ENCODE measurements at regions not wholly inside any gene's neighbourhood (a gene's known extent, or its start where the extent isn't known, plus 50 kb on each side); places are given as distances from the start of the nearest gene placed in this dataset.
"Not testable (repeated sequence)": the region's sequence is repeated elsewhere in the genome, so short reads cannot be mapped to it uniquely, and the experiment has no call there.

DNA sequence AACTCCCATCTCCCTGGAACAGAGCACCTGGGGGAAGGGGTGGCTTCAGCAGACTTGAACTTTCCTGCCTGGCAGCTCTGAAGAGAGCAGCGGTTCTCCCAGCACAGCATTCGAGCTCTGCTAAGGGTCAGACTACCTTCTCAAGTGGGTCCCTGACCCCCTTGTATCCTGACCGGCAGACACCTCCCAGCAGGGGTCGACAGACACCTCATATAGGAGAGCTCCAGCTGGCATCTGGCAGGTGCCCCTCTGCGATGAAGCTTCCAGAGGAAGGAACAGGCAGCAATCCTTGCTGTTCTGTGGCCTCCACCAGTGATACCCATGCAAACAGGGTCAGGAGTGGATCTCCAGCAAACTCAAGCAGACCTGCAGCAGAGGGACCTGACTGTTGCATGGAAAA is 244.1 kb upstream of the RASGEF1B start:
- ChIA-PET CTCF (interaction anchor here (0.6 kb wide), 1 partner anchor 629 kb away, joined by 3 read pairs; no protein-coding TSS in a partner anchor), POLR2A (no interaction called here)
- no peaks in the 10 kb centered on the region for H3K9me3 Mint-ChIP-seq (ENCODE audit: unreplicated experiment)
- TF ChIP-seq, protein P1, sequence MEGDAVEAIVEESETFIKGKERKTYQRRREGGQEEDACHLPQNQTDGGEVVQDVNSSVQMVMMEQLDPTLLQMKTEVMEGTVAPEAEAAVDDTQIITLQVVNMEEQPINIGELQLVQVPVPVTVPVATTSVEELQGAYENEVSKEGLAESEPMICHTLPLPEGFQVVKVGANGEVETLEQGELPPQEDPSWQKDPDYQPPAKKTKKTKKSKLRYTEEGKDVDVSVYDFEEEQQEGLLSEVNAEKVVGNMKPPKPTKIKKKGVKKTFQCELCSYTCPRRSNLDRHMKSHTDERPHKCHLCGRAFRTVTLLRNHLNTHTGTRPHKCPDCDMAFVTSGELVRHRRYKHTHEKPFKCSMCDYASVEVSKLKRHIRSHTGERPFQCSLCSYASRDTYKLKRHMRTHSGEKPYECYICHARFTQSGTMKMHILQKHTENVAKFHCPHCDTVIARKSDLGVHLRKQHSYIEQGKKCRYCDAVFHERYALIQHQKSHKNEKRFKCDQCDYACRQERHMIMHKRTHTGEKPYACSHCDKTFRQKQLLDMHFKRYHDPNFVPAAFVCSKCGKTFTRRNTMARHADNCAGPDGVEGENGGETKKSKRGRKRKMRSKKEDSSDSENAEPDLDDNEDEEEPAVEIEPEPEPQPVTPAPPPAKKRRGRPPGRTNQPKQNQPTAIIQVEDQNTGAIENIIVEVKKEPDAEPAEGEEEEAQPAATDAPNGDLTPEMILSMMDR (IDR thresholded peaks at IDR 0.05; ENCODE audit: unreplicated experiment), result no peak
- H3K36me3 Mint-ChIP-seq (ENCODE audit: insufficient read depth, unreplicated experiment), result no peaks in the 10 kb centered on the region
- no peak for DNase-seq (ENCODE audit: unreplicated experiment)
- intact Hi-C loops (cut with micrococcal nuclease), result no loop called here
- H3K4me1 Mint-ChIP-seq (ENCODE audit: insufficient read depth, unreplicated experiment), result no peaks in the 10 kb centered on the region
- no peak overlapping the region for H3K4me3 Mint-ChIP-seq (ENCODE audit: unreplicated experiment)
- no peaks in the 10 kb centered on the region for H3K27me3 Mint-ChIP-seq (ENCODE audit: insufficient read depth, unreplicated experiment)
- no TSS peak for BruUV-seq (replicated peaks)
- H3K27ac Mint-ChIP-seq (ENCODE audit: low read depth, unreplicated experiment), result no peak overlapping the region

DNA sequence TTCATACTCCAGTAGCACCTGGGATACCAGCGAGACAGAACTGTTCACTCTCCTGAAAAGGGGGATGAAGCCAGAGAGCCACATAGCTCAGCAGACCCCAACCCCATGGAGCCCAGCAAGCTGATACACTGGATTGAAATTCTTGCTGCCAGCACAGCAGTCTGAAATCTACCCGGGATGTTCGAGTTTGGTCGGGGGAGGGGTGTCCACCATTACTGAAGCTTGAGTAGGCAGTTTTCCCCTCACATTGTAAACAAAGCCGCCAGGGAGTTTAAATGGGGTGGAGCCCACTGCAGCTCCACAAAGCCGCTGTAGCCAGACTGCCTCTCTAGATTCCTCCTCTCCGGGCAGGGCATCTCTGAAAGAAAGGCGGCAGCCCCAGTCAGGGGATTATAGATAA is 243.7 kb upstream of the RASGEF1B start:
- BruUV-seq (replicated peaks); H3K4me1 Mint-ChIP-seq (ENCODE audit: insufficient read depth, unreplicated experiment); intact Hi-C loops (cut with micrococcal nuclease); POLR2A ChIA-PET; H3K9me3 Mint-ChIP-seq (ENCODE audit: unreplicated experiment); H3K36me3 Mint-ChIP-seq (ENCODE audit: insufficient read depth, unreplicated experiment); H3K27me3 Mint-ChIP-seq (ENCODE audit: insufficient read depth, unreplicated experiment); DNase-seq (ENCODE audit: unreplicated experiment); H3K27ac Mint-ChIP-seq (ENCODE audit: low read depth, unreplicated experiment); H3K4me3 Mint-ChIP-seq (ENCODE audit: unreplicated experiment): not testable (repeated sequence)
- CTCF ChIA-PET, result interaction anchor here (0.6 kb wide), 1 partner anchor 629 kb away, joined by 3 read pairs; no protein-coding TSS in a partner anchor

DNA sequence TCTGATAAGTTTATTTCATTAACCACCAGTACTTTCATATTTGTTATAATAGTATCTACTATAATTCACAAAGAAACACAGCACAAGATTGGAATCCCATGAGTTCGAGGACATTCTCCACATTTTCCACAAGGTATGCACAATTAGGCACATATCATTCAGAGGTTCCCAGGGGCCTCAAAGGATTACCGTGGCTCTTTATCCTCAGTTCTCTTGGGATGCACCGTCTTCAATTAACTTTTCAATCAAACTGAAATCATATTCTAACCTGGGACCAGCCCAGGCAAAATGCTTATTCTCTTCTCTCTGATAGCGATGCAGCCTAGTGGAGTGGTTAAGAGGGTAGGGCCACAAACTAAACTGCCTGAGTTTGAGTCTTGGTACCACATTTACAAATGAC is 242.6 kb upstream of the RASGEF1B start:
- H3K27ac Mint-ChIP-seq (ENCODE audit: low read depth, unreplicated experiment), result no peak overlapping the region
- H3K9me3 Mint-ChIP-seq (ENCODE audit: unreplicated experiment), result no peaks in the 10 kb centered on the region
- no peaks in the 10 kb centered on the region for H3K27me3 Mint-ChIP-seq (ENCODE audit: insufficient read depth, unreplicated experiment)
- intact Hi-C loops (cut with micrococcal nuclease), result no loop called here
- H3K36me3 Mint-ChIP-seq (ENCODE audit: insufficient read depth, unreplicated experiment), result no peaks in the 10 kb centered on the region
- DNase-seq (ENCODE audit: unreplicated experiment), result no peak
- no peaks in the 10 kb centered on the region for H3K4me1 Mint-ChIP-seq (ENCODE audit: insufficient read depth, unreplicated experiment)
- BruUV-seq (replicated peaks), result no TSS peak
- TF ChIP-seq, protein P1 (IDR thresholded peaks at IDR 0.05; ENCODE audit: unreplicated experiment), result no peak
- ChIA-PET CTCF (no interaction called here), POLR2A (no interaction called here)
- no peak overlapping the region for H3K4me3 Mint-ChIP-seq (ENCODE audit: unreplicated experiment)

DNA sequence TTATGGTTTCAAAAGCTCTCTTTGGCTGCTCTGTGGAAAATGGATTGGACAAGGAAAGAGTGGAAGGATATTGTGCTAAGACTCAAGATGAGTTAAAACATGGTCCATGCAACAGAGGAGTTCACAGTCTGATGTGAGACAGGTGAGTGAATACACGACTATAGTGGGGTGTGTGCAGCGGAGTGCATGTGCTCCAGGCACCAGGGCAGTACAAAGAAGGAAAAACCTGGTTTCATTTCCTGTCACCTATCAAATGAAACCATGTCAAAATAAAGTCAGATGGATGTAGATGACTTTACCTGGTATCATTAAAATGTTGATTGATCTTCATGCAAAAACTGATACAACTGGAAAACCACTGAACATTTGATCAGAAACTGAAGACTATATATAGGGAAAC is 241.0 kb upstream of the RASGEF1B start:
- intact Hi-C loops (cut with micrococcal nuclease), result no loop called here
- CTCF ChIA-PET, result no interaction called here
- Mint-ChIP-seq H3K9me3 (ENCODE audit: unreplicated experiment) (no peaks in the 10 kb centered on the region), H3K4me3 (ENCODE audit: unreplicated experiment) (no peak overlapping the region), H3K27ac (ENCODE audit: low read depth, unreplicated experiment) (no peak overlapping the region), H3K4me1 (ENCODE audit: insufficient read depth, unreplicated experiment) (no peaks in the 10 kb centered on the region), H3K27me3 (ENCODE audit: insufficient read depth, unreplicated experiment) (no peaks in the 10 kb centered on the region), H3K36me3 (ENCODE audit: insufficient read depth, unreplicated experiment) (no peaks in the 10 kb centered on the region)
- DNase-seq (ENCODE audit: unreplicated experiment), result no peak
- POLR2A ChIA-PET, result no interaction called here
- no TSS peak for BruUV-seq (replicated peaks)
- TF ChIP-seq, protein P1 (IDR thresholded peaks at IDR 0.05; ENCODE audit: unreplicated experiment), result no peak

DNA sequence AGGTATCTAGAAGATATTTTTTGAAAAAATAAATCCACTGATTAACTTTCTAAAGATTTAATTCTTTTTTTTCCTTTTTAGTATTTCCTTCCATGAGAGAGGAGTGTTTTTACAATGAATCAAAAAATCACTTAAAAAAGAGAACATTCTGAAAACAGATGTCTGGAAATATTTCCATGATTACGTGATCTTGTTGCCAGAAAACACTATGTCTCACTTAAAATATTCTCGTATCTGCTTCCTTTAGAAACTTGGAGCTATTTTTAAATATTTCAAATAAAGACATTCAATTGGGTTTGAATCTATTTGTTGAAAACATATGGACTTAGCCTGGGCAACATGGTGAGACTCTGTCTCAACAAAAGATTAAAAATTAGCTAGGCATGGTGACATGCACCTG is 232.8 kb upstream of the RASGEF1B start:
- no peak overlapping the region for H3K27ac Mint-ChIP-seq (ENCODE audit: low read depth, unreplicated experiment)
- no peaks in the 10 kb centered on the region for H3K27me3 Mint-ChIP-seq (ENCODE audit: insufficient read depth, unreplicated experiment)
- H3K4me3 Mint-ChIP-seq (ENCODE audit: unreplicated experiment), result no peak overlapping the region
- no peaks in the 10 kb centered on the region for H3K9me3 Mint-ChIP-seq (ENCODE audit: unreplicated experiment)
- no peaks in the 10 kb centered on the region for H3K36me3 Mint-ChIP-seq (ENCODE audit: insufficient read depth, unreplicated experiment)
- intact Hi-C loops (cut with micrococcal nuclease), result no loop called here
- BruUV-seq (replicated peaks), result no TSS peak
- ChIA-PET CTCF (interaction anchor here (0.6 to 1.4 kb wide), 3 partner anchors 12 to 290 kb away, joined by 3 read pairs; no protein-coding TSS in a partner anchor), POLR2A (interaction anchor here (0.7 kb wide), 1 partner anchor 80 kb away, joined by 4 read pairs; no protein-coding TSS in a partner anchor)
- no peak for DNase-seq (ENCODE audit: unreplicated experiment)
- TF ChIP-seq, protein P1 (IDR thresholded peaks at IDR 0.05; ENCODE audit: unreplicated experiment), result no peak
- no peaks in the 10 kb centered on the region for H3K4me1 Mint-ChIP-seq (ENCODE audit: insufficient read depth, unreplicated experiment)
